Endodermal cell (in vitro differentiated cells): ENCODE measurements at regions not wholly inside any gene's neighbourhood (a gene's known extent, or its start where the extent isn't known, plus 50 kb on each side); places are given as distances from the start of the nearest gene placed in this dataset.

Source experiments
- DNase-seq: peaks from one replicate; pipeline ENCODE4 v3.0.0-alpha.2; 2017
- H3K27ac ChIP-seq: 2 replicates; pipeline ENCODE4 v1.5.1; 2013; ENCODE audit warnings: mild to moderate bottlenecking, low read depth, low read length, moderate library complexity
- H3K27me3 ChIP-seq: 2 replicates; pipeline ENCODE4 v1.6.1; 2013; ENCODE audit warnings: mild to moderate bottlenecking, low read length, moderate library complexity; ENCODE audit not compliant: insufficient read depth, control insufficient read depth, poor library complexity, severe bottlenecking
- H3K36me3 ChIP-seq: 2 replicates; pipeline ENCODE4 v1.7.0; 2013; ENCODE audit warnings: mild to moderate bottlenecking, low read length, moderate library complexity; ENCODE audit not compliant: control insufficient read depth, insufficient read depth
- H3K4me1 ChIP-seq: one replicate; pipeline ENCODE4 v1.7.0; 2013; ENCODE audit warnings: low read length; ENCODE audit not compliant: control insufficient read depth, insufficient read depth
- H3K4me3 ChIP-seq: 2 replicates; pipeline ENCODE4 v1.5.1; 2013; ENCODE audit warnings: mild to moderate bottlenecking, low read length, moderate library complexity
- H3K9ac ChIP-seq: 2 replicates; pipeline ENCODE4 v1.6.1; 2013; ENCODE audit warnings: mild to moderate bottlenecking, low read length, moderate library complexity; ENCODE audit not compliant: poor library complexity, severe bottlenecking; ENCODE audit errors: extremely low read depth
- H3K9me3 ChIP-seq: 2 replicates; pipeline ENCODE4 v1.6.1; 2013; ENCODE audit warnings: mild to moderate bottlenecking, low read length, moderate library complexity; ENCODE audit not compliant: control insufficient read depth
- H3K27ac Mint-ChIP-seq: 2 replicates; pipeline ENCODE4 v1.8.0; 2020; ENCODE audit warnings: mixed read lengths
- H3K27me3 Mint-ChIP-seq: 2 replicates; pipeline ENCODE4 v1.8.0; 2021; ENCODE audit warnings: mild to moderate bottlenecking, mixed read lengths; ENCODE audit not compliant: insufficient read depth
- H3K36me3 Mint-ChIP-seq: 2 replicates; pipeline ENCODE4 v1.8.0; 2020; ENCODE audit warnings: low read depth, mixed read lengths
- H3K4me1 Mint-ChIP-seq: 2 replicates; pipeline ENCODE4 v1.8.0; 2020; ENCODE audit warnings: mixed read lengths
- H3K4me3 Mint-ChIP-seq: 2 replicates; pipeline ENCODE4 v1.8.0; 2020; ENCODE audit warnings: mild to moderate bottlenecking, moderate library complexity, mixed read lengths
- H3K9me3 Mint-ChIP-seq: 2 replicates; pipeline ENCODE4 v1.8.0; 2020; ENCODE audit warnings: mild to moderate bottlenecking, mixed read lengths
- CTCF ChIP-seq: fragments of 200-600 bp; sonication (generic); conservative IDR thresholded peaks from 2 replicates; pipeline ENCODE4 v1.5.0; 2021; ENCODE audit warnings: antibody characterized with exemption, mild to moderate bottlenecking
- WGBS, 2 experiments: methylation state at CpG; one replicate each; pipeline versions ENCODE4 v1.1.5 to v1.1.7; 2013; ENCODE audit warnings: missing lambda C conversion rate in 2 of 2, mixed read lengths in 1 of 2; ENCODE audit not compliant: insufficient coverage in 1 of 2, insufficient read length in 1 of 2; 5-methylcytosine and 5-hydroxymethylcytosine counted together

GRCh38 chrX:46321676-46322075 is 223.5 kb downstream of the ZNF674 start:
- H3K9me3 Mint-ChIP-seq: peaks cover 37% of the 10 kb centered on the region

GRCh38 chrX:46319750-46320149 is 225.5 kb downstream of the ZNF674 start:
- Histone ChIP-seq H3K9me3 (no peaks in the 10 kb centered on the region), H3K36me3 (no peaks in the 10 kb centered on the region), H3K27me3 (no peaks in the 10 kb centered on the region), H3K4me1 (no peaks in the 10 kb centered on the region), H3K4me3 (no peak overlapping the region), H3K27ac (no peak overlapping the region), H3K9ac (no peak overlapping the region)
- H3K27me3 Mint-ChIP-seq: no peaks in the 10 kb centered on the region
- WGBS, 2 experiments: 60% methylated on average over 1 of the region's 1 CpG; no CpG with 5 or more reads in 1 of the 2 experiments
- H3K9me3 Mint-ChIP-seq: peaks cover 36% of the 10 kb centered on the region
- H3K4me1 Mint-ChIP-seq: peaks cover 4% of the 10 kb centered on the region
- H3K27ac Mint-ChIP-seq: no peak overlapping the region
- no peaks in the 10 kb centered on the region for H3K36me3 Mint-ChIP-seq
- TF ChIP-seq CTCF: no peak
- H3K4me3 Mint-ChIP-seq: no peak overlapping the region
- DNase-seq: no peak

More at GRCh38 chrX:46321676-46322075, 223.5 kb downstream of the ZNF674 start:
- no peak for TF ChIP-seq CTCF
- H3K4me3 ChIP-seq: no peak overlapping the region
- H3K27me3 ChIP-seq: no peaks in the 10 kb centered on the region
- Mint-ChIP-seq H3K4me1 (peaks cover 19% of the 10 kb centered on the region), H3K27ac (no peak overlapping the region), H3K27me3 (no peaks in the 10 kb centered on the region), H3K36me3 (no peaks in the 10 kb centered on the region), H3K4me3 (no peak overlapping the region)
- no peaks in the 10 kb centered on the region for H3K36me3 ChIP-seq
- DNase-seq: no peak
- no peak overlapping the region for H3K27ac ChIP-seq
- H3K4me1 ChIP-seq: peaks cover 7% of the 10 kb centered on the region
- no peak overlapping the region for H3K9ac ChIP-seq
- H3K9me3 ChIP-seq: no peaks in the 10 kb centered on the region

GRCh38 chrX:46318551-46318950 is 226.7 kb downstream of the ZNF674 start:
- no peak overlapping the region for H3K27ac Mint-ChIP-seq
- no peak overlapping the region for H3K27ac ChIP-seq
- H3K4me3 ChIP-seq: no peak overlapping the region
- no peak for TF ChIP-seq CTCF
- DNase-seq: no peak
- H3K27me3 ChIP-seq: no peaks in the 10 kb centered on the region
- no peak overlapping the region for H3K9ac ChIP-seq
- WGBS, 2 experiments: 100% methylated on average over 3 of the region's 3 CpGs; no CpG with 5 or more reads in 1 of the 2 experiments
- H3K4me3 Mint-ChIP-seq: no peak overlapping the region
- H3K9me3 ChIP-seq: no peaks in the 10 kb centered on the region
- no peaks in the 10 kb centered on the region for H3K4me1 ChIP-seq
- H3K36me3 Mint-ChIP-seq: no peaks in the 10 kb centered on the region
- H3K4me1 Mint-ChIP-seq: peaks cover 2% of the 10 kb centered on the region
- H3K27me3 Mint-ChIP-seq: no peaks in the 10 kb centered on the region
- no peaks in the 10 kb centered on the region for H3K36me3 ChIP-seq
- H3K9me3 Mint-ChIP-seq: peaks cover 28% of the 10 kb centered on the region
